HEK293 (cell line): ENCODE measurements at regions not wholly inside any gene's neighbourhood (a gene's known extent, or its start where the extent isn't known, plus 50 kb on each side); places are given as distances from the start of the nearest gene placed in this dataset.

Experiments used
- CTCF ChIP-seq: fragments of 450-650 bp; formaldehyde crosslinking; IDR thresholded peaks from 2 replicates; pipeline ENCODE4 v1.5.1; 2016; ENCODE audit warnings: missing biosample characterization, missing genetic modification characterization
- FEZF1 ChIP-seq: fragments of 450-650 bp; formaldehyde crosslinking; IDR thresholded peaks from 2 replicates; pipeline ENCODE4 v1.5.1; 2016; ENCODE audit warnings: missing biosample characterization, missing genetic modification characterization
- KLF9 ChIP-seq: fragments of 450-650 bp; formaldehyde crosslinking; IDR thresholded peaks from 2 replicates; pipeline ENCODE4 v1.5.1; 2016; ENCODE audit warnings: missing biosample characterization, missing genetic modification characterization, low read depth
- YY1 ChIP-seq: fragments of 450-650 bp; formaldehyde crosslinking; IDR thresholded peaks from 2 replicates; pipeline ENCODE4 v1.5.1; 2018; ENCODE audit warnings: missing biosample characterization, missing genetic modification characterization
- ZFP41 ChIP-seq: fragments of 450-650 bp; formaldehyde crosslinking; IDR thresholded peaks from 2 replicates; pipeline ENCODE4 v1.5.1; 2016; ENCODE audit warnings: missing biosample characterization, missing genetic modification characterization, borderline replicate concordance
- ZNF140 ChIP-seq: fragments of 450-650 bp; formaldehyde crosslinking; IDR thresholded peaks from 2 replicates; pipeline ENCODE4 v1.5.1; 2016; ENCODE audit warnings: missing biosample characterization, missing genetic modification characterization
- ZNF202 ChIP-seq: fragments of 450-650 bp; formaldehyde crosslinking; IDR thresholded peaks from 2 replicates; pipeline ENCODE4 v1.5.1; 2016; ENCODE audit warnings: missing biosample characterization, missing genetic modification characterization, borderline replicate concordance
- ZNF585B ChIP-seq: fragments of 450-650 bp; formaldehyde crosslinking; IDR thresholded peaks from 2 replicates; pipeline ENCODE4 v1.5.1; 2016; ENCODE audit warnings: missing biosample characterization, missing genetic modification characterization
- ZNF777 ChIP-seq: fragments of 450-650 bp; formaldehyde crosslinking; IDR thresholded peaks from 2 replicates; pipeline ENCODE4 v1.5.1; 2017; ENCODE audit warnings: missing biosample characterization, missing genetic modification characterization, borderline replicate concordance

GRCh38 chr11:69971741-69972140 is 106.4 kb upstream of the ANO1 start:
- no peak for TF ChIP-seq ZNF140 (tag by site-specific recombination)
- no peak for TF ChIP-seq CTCF (tag by site-specific recombination)
- TF ChIP-seq YY1 = no peak
- TF ChIP-seq ZFP41 (tag by site-specific recombination) = no peak
- no peak for TF ChIP-seq FEZF1 (tag by site-specific recombination)
- no peak for TF ChIP-seq ZNF777
- no peak for TF ChIP-seq KLF9 (tag by site-specific recombination)
- TF ChIP-seq ZNF585B (tag by site-specific recombination) = no peak
- TF ChIP-seq ZNF202 (tag by site-specific recombination) = no peak
